Natural killer cell treated with Interleukin-12 subunit alpha and Interleukin-12 subunit beta and Interleukin-15 and Interleukin-18, amount 100 ng/mL, for 72 hours (primary cell): ENCODE measurements at regions not wholly inside any gene's neighbourhood (a gene's known extent, or its start where the extent isn't known, plus 50 kb on each side); places are given as distances from the start of the nearest gene placed in this dataset.
"Not testable (repeated sequence)": the region's sequence is repeated elsewhere in the genome, so short reads cannot be mapped to it uniquely, and the experiment has no call there.

Experiments
- ATAC-seq, 2 donors: fragments of 150-1000 bp; cut with Tn5 transposase in 1 of 2; sonication (Bioruptor Pico), chemical (Tn5 transposase) in 1 of 2; 2 replicates each; pipeline ENCODE4 v1.10.0; 2021
- DNase-seq: peaks from one replicate; pipeline ENCODE4 v3.0.0; 2022; ENCODE audit warnings: low spot score
- H3K27ac Mint-ChIP-seq, 2 donors: 1 replicate in 1 of 2; 2 replicates in 1 of 2; pipeline ENCODE4 v1.8.0; 2022; ENCODE audit warnings: mixed read lengths in 2 of 2, mild to moderate bottlenecking in 1 of 2, moderate library complexity in 1 of 2
- H3K27me3 Mint-ChIP-seq, 2 donors: 1 replicate in 1 of 2; 2 replicates in 1 of 2; pipeline ENCODE4 v1.8.0; 2022; ENCODE audit warnings: mixed read lengths in 2 of 2
- H3K36me3 Mint-ChIP-seq: one replicate; pipeline ENCODE4 v1.8.0; 2022; ENCODE audit warnings: mixed read lengths
- H3K4me1 Mint-ChIP-seq, 2 donors: 1 replicate in 1 of 2; 2 replicates in 1 of 2; pipeline ENCODE4 v1.8.0; 2022; ENCODE audit warnings: low read depth in 2 of 2, mixed read lengths in 2 of 2, mild to moderate bottlenecking in 1 of 2
- H3K4me3 Mint-ChIP-seq: one replicate; pipeline ENCODE4 v1.8.0; 2022; ENCODE audit warnings: mixed read lengths
- H3K9me3 Mint-ChIP-seq: 2 replicates; pipeline ENCODE4 v1.8.0; 2022; ENCODE audit warnings: mixed read lengths

DNA sequence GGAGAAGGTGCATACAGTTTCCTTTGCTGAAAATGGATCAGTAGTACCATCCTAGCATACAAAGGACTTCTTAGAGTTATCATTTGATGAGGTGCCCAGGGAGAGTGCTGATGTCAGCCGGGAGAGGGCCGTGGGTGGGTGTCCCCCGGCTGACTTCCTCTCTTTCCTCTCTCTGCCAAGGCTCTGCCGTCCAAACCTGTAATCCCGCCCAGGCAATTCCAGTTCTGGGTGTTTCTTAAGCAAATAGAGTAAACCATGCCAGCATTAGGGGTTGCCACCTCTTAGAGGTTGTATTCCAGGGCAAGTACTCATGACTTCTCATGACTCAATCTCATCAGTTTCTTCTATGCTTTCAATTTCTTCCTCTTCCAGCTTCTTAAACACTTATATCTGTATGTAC is 117.2 kb downstream of the GATA6 start:
- Mint-ChIP-seq H3K36me3 (no peaks in the 10 kb centered on the region), H3K4me3 (no peak overlapping the region), H3K4me1 (peaks cover 29 to 30% of the 10 kb centered on the region in 2 donors), H3K9me3 (peaks cover under 1% of the 10 kb centered on the region), H3K27me3 (peaks cover 0 to 3% of the 10 kb centered on the region in 2 donors), H3K27ac (peak overlapping the region in 1 of 2 donors; percentile 2)
- DNase-seq = no peak
- no peak for ATAC-seq

DNA sequence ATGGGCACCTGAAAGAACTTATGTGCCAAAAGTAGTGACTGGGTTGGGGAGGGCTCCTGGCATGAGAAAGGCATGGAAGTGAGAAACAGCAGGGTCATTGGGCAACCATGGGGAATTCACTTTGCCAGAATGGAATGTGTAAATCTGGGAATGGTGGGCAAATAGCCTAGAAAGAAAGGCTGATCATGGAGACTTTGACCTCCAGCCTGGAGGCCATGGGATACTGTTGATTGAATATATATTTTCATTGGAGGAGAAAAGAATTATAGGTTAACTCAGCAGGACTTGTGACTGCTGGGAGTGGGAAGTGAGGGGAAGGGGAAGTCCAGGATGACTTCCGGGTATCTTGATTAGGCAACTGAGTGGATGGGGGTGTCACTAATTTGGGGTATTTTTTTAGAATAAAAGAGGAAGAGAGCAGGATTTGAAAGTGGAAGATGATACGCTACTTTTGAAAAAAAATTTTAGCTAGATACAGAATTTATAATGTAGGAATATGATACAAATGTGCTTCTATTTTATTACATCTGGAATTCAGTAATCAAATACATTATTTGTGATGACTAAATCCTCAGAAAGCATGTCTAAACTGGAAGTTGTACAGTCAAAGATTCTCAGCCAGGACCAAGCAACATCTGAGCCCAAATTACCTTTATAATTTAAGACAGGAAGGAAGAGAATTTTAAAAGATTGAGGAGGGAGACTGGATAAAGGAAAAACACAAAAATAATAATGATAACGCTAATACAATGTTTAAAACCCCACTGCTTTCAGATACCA is 116.2 kb downstream of the GATA6 start:
- H3K27me3 Mint-ChIP-seq = no peaks in the 10 kb centered on the region
- no peak overlapping the region for H3K4me3 Mint-ChIP-seq
- ATAC-seq = no peak
- H3K27ac Mint-ChIP-seq = peak overlapping the region in 1 of 2 donors; percentile 42
- no peaks in the 10 kb centered on the region for H3K36me3 Mint-ChIP-seq
- H3K9me3 Mint-ChIP-seq = peaks cover 3% of the 10 kb centered on the region
- DNase-seq = no peak
- peaks cover 32% of the 10 kb centered on the region in 2 donors for H3K4me1 Mint-ChIP-seq

DNA sequence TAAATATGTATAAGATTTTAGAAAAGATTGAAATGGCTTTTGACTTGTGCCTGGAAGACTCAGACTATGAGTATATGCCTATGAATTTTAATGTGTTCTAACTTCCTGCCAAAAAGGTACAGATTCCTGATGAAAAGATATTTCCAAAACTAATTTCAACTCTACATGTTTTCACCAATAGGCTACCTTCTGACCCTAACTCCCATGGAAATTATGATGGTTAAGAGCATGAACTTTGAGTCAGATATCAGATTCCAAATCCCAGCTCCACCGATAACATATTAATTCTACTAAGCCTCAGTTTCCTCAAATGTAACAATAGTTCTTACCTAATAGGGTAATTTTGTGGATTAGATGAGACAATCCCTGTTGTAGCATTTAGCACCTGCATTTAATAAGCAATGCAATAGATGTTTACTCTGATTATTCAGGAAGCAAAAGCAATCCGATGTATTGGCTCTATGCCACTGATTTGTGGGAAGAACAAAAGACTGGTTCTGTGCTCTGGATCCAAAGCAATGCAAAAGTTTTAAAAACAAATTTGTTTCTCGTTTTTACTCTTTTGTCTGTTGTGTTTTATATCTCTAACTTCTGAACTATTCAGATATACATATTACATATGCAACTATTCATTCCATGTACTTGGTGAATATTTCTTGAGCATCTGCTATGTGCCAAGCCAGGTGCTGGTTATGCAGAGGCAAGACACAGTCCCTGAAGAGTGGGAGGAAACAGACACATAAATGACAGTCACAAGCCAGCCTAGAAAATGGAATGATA is 115.4 kb downstream of the GATA6 start:
- Mint-ChIP-seq H3K9me3 (peaks cover 3% of the 10 kb centered on the region), H3K36me3 (no peaks in the 10 kb centered on the region), H3K27ac (peak overlapping the region in 1 of 2 donors; percentile 42), H3K4me3 (no peak overlapping the region), H3K27me3 (no peaks in the 10 kb centered on the region), H3K4me1 (peaks cover 32% of the 10 kb centered on the region in 2 donors)
- DNase-seq (no peak), ATAC-seq (no peak)

DNA sequence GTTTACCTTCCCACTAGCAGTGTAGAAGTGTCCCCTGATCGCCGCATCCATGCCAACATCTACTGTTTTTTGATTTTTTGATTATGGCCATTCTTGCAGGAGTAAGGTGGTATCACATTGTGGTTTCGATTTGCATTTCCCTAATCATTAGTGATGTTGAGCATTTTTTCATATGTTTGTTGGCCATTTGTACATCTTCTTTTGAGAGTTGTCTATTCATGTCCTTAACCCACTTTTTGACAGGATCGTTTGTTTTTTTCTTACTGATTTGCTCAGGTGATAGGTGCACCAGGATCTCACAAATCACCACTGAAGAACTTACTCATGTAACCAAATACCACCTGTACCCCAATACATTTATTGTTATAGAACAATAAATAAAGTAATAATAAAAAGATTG is 114.5 kb downstream of the GATA6 start:
- Mint-ChIP-seq H3K4me1 (peaks cover 36 to 40% of the 10 kb centered on the region in 2 donors), H3K27ac (peak overlapping the region in 1 of 2 donors; percentile 90)
- not testable (repeated sequence) for ATAC-seq, DNase-seq, H3K4me3 Mint-ChIP-seq, H3K27me3 Mint-ChIP-seq, H3K36me3 Mint-ChIP-seq, H3K9me3 Mint-ChIP-seq

DNA sequence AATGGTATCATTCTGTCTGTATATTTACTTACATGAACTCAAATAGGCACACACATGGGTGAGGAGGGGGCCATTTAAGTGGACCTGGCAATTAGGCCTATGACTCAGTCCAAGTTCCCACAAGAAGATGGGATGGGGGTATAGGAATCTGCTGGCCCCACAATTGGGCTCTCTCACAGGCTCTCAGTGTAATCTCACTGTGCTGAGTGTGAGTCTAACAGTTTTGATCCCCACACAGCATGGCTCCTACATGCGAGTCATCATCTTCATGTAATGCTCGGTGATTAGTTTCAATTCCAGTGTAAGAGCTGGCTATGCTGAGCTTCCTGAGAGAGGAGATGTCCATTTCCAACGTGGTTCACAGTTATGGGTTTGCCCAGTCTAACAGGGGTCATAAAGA is 114.0 kb downstream of the GATA6 start:
- Mint-ChIP-seq H3K27ac (peak overlapping the region; percentile 90 to 92), H3K4me3 (no peak overlapping the region), H3K27me3 (no peaks in the 10 kb centered on the region), H3K4me1 (peaks cover 36 to 42% of the 10 kb centered on the region in 2 donors), H3K9me3 (peaks cover 3% of the 10 kb centered on the region), H3K36me3 (no peaks in the 10 kb centered on the region)
- no peak for DNase-seq
- no peak for ATAC-seq

DNA sequence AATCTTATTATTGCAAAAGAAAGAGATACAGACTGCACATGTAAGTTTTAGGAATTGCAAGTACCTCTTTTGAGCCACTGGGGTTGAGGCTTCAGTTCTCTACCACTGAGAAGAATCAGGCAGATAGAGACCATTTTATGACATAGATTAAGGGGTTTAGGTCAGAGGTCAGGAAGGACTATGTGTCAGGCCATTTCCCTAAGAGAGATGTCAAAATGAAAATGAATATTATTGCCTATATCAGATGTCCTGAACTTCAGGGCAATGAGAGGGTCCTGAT is 113.7 kb downstream of the GATA6 start:
- Mint-ChIP-seq H3K4me3 (peak overlapping the region; percentile 64), H3K27me3 (no peaks in the 10 kb centered on the region), H3K4me1 (peaks cover 36 to 42% of the 10 kb centered on the region in 2 donors), H3K36me3 (no peaks in the 10 kb centered on the region), H3K9me3 (peaks cover 3% of the 10 kb centered on the region), H3K27ac (peak overlapping the region; percentile 90 to 92)
- DNase-seq = no peak
- no peak for ATAC-seq

DNA sequence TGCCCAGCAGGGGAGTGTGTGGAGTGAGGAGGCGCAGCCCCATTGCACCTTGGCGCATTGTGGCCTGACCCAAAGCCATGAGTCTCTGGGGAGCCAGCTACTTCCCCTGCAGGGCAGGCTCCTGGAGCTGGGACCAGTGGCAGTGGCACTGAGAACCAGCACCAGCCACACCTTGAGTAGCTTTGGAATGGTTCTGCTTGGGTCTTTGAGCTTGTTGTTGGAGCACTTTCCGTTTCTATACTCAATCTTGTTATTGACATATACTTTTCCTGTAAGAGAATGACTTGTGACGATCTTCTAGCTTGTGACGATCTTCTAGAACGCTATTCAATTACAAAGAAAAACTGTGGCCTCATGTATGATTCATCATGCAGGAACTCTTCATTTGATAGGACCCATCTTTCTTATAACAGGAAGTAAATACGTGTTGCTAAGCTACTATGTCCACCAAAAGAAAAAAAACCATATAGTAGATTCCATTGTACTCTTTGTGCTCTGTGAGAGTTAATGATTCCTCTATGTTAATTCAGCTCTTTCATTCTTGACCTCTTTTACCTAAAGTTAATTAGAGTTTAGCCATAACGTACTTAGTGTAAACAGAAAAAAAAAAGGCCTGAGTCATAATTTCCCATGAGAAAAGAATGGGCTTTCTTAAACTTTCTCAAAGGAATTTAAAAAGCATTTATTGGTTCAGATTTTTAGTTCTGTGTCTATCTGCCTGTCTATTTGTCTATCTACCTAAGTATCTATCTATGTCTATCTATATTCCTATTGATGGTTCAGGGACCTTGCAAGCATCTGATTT is 113.1 kb downstream of the GATA6 start:
- Mint-ChIP-seq H3K4me3 (peak overlapping the region; percentile 64), H3K36me3 (no peaks in the 10 kb centered on the region), H3K27me3 (no peaks in the 10 kb centered on the region), H3K4me1 (peaks cover 36 to 42% of the 10 kb centered on the region in 2 donors), H3K27ac (peak overlapping the region; percentile 90 to 92), H3K9me3 (peaks cover 3% of the 10 kb centered on the region)
- DNase-seq = no peak
- peak; percentile 91 to 93 for ATAC-seq

DNA sequence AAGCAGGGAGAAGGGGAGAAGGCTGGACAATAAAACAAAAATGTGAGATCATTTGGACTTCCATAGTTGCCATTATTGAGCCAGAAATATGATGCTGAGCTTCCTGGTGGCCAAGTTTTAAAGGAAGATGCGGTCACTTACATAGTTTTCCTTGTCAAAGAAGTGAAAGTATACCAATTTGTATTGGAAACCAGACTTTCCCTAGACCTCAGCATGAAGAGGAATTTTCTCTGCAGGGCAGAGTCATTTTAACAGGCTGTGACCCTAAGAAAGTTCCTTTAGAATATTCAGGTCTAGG is 111.0 kb downstream of the GATA6 start:
- Mint-ChIP-seq H3K9me3 (peaks cover 3% of the 10 kb centered on the region), H3K36me3 (no peaks in the 10 kb centered on the region), H3K27me3 (no peaks in the 10 kb centered on the region), H3K27ac (no peak overlapping the region), H3K4me3 (no peak overlapping the region), H3K4me1 (peaks cover 32 to 36% of the 10 kb centered on the region in 2 donors)
- ATAC-seq = no peak
- no peak for DNase-seq

DNA sequence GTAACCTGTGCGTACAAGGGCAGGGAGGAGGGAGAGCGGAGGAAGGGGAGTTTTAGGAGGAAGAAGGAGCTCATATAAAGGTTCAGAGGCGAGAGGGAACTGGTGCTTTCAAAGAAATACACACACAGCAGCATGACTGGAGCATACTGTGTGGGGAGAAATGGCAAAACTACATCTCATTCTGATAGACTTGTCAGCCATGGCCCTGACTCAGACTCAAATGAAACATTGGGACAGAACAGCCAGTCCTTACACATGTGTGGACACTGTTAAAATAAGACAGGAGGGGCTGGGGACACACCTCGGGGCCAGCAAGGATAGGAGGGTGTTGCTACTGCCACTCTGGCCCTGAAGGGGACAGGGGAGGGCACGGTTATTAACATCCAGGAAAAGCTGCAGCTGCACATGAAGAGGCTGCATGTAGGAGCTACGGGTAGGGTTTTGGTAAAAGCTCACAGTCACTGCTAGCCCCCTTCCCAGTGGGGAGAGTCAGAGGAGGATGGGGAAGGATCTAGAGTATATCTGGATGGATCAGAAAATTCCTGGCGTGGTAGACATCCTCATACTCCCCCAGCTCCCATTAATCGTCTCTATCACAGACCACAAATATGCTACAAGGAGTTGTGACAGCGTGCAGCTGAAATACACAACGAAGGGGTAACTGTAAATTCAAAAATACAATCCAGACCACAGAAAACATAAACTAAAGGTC is 110.5 kb downstream of the GATA6 start:
- Mint-ChIP-seq H3K27ac (no peak overlapping the region), H3K4me3 (no peak overlapping the region)
- no peak for ATAC-seq

DNA sequence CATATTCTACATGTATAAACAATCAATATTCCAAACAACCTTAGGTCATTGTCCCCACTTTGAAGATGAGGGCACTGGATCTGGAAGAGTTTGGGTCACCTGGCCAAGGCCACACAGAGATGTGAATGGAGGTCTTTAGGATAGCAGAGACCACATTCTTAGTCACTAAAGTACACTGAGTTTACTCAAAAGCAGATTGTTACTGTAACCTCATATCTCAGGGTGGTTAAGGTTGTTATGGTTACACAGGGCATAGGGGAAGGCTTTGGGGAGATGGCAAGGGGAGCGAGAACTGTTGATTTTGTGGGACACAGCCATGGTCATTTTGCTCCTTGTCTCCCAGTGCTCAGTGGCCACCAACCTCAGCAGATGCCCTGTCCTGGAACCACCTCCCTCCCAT is 109.4 kb downstream of the GATA6 start:
- ATAC-seq (no peak), DNase-seq (no peak)
- Mint-ChIP-seq H3K27ac (peak overlapping the region in 1 of 2 donors; percentile 60), H3K27me3 (peaks cover 7 to 8% of the 10 kb centered on the region in 2 donors), H3K4me1 (peaks cover 27 to 32% of the 10 kb centered on the region in 2 donors), H3K36me3 (no peaks in the 10 kb centered on the region), H3K4me3 (no peak overlapping the region), H3K9me3 (peaks cover 3% of the 10 kb centered on the region)

More for the DNA sequence above, 110.5 kb downstream of the GATA6 start:
- peaks cover 3% of the 10 kb centered on the region for H3K9me3 Mint-ChIP-seq
- H3K36me3 Mint-ChIP-seq = no peaks in the 10 kb centered on the region
- no peak for DNase-seq
- no peaks in the 10 kb centered on the region for H3K27me3 Mint-ChIP-seq
- peaks cover 27 to 32% of the 10 kb centered on the region in 2 donors for H3K4me1 Mint-ChIP-seq

DNA sequence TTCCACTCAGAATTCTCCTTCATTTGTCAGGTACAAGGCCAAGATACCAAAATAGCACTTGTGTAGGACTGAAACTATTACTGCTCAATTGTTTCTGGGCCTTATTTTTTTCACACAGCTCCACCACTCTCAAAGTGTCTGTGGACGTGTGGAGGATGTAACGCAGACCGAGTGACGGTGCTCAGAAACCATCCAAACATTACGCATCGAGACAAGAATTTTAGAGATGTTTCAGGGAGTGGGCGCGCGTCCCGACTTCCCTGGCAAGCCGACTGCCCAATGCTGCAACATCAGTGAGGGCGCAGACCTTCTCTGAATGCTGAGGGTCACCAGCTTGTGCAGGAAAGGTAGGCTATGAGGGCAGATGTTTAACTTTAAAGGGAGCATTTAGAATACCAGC is 108.4 kb downstream of the GATA6 start:
- no peak for DNase-seq
- H3K36me3 Mint-ChIP-seq = no peaks in the 10 kb centered on the region
- peaks cover 3% of the 10 kb centered on the region for H3K9me3 Mint-ChIP-seq
- ATAC-seq = no peak
- no peak overlapping the region for H3K4me3 Mint-ChIP-seq
- peaks cover 19 to 23% of the 10 kb centered on the region in 2 donors for H3K4me1 Mint-ChIP-seq
- H3K27ac Mint-ChIP-seq = no peak overlapping the region
- H3K27me3 Mint-ChIP-seq = peaks cover 7 to 8% of the 10 kb centered on the region in 2 donors

DNA sequence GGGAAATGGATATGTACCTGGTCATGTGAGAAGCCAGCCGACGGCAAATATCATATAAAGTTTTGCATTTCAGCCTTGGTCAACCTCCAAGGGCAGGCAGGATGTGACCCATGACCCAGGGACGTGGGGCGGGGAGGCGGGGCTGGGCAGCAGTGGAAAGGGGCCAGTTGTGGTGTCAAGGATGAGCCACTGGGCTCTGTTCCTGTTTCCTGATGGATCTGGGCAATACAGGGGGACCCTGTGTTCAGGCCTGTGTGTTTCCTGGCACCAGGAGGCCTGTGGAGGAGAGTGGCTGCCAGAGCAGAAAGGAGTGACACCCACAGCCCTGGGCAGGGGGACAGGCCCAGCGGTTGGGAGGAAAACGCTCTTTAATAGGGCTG is 106.9 kb downstream of the GATA6 start:
- no peaks in the 10 kb centered on the region for H3K9me3 Mint-ChIP-seq
- no peak for DNase-seq
- H3K27me3 Mint-ChIP-seq = peaks cover 7 to 8% of the 10 kb centered on the region in 2 donors
- peaks cover 5 to 11% of the 10 kb centered on the region in 2 donors for H3K4me1 Mint-ChIP-seq
- ATAC-seq = peak in 1 of 2 donors; percentile 32
- H3K36me3 Mint-ChIP-seq = no peaks in the 10 kb centered on the region
- no peak overlapping the region for H3K27ac Mint-ChIP-seq
- H3K4me3 Mint-ChIP-seq = no peak overlapping the region

DNA sequence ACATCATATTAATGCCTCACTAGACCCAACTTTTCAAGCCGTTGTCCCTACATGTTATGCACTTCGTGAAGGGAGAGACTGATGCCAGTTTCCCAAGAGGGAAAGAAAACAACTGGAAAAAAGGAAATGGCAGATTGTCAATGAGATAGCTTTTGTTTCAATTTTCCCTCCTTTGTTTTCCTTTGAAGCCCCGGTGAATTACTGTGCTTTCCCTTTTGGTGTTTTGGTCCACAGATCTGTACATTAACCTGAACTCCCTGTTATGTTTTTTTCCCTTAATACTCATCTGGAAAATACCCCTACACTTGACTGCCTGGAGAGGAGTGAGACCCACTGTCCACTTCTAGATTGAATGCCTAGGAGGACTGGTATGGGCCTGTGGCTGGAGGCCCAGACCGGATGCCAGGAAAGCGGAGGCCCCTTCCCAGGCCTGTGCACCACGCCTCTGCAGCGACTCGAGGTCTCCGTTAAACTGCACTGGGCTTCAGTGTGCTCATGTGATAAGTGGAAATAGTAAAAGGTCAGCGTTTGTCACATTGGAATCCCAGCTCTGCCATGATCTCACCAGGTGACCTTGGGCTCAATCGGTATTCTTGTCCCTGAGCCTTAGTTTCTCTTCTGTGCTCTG is 106.4 kb downstream of the GATA6 start:
- Mint-ChIP-seq H3K9me3 (no peaks in the 10 kb centered on the region), H3K27ac (no peak overlapping the region), H3K4me1 (peaks cover 4 to 11% of the 10 kb centered on the region in 2 donors), H3K36me3 (no peaks in the 10 kb centered on the region), H3K27me3 (peaks cover 8 to 9% of the 10 kb centered on the region in 2 donors), H3K4me3 (no peak overlapping the region)
- ATAC-seq (no peak), DNase-seq (no peak)
